ENCODE measurements at regions not wholly inside any gene's neighbourhood (a gene's known extent, or its start where the extent isn't known, plus 50 kb on each side); places are given as distances from the start of the nearest gene placed in this dataset.

- H3K4me3 Mint-ChIP-seq, result no peak overlapping the region
- no peak overlapping the region for H3K27ac ChIP-seq (ENCODE audit: low read depth in 1 of 2, low read length in 2 of 2)
- H3K4me3 ChIP-seq (replicated peaks in 1 of 3; ENCODE audit: low read depth in 2 of 3, low read length in 3 of 3), result no peak overlapping the region
- H3K27ac Mint-ChIP-seq, result no peak overlapping the region
- peaks cover 0 to 6% (median 3%) of the 10 kb centered on the region in 7 donors for H3K9me3 Mint-ChIP-seq
- no peaks in the 10 kb centered on the region for H3K36me3 ChIP-seq (replicated peaks in 1 of 2; ENCODE audit: control insufficient read depth in 1 of 2, insufficient read depth in 2 of 2, low read length in 2 of 2)
- H3K36me3 Mint-ChIP-seq, result no peaks in the 10 kb centered on the region
- no peaks in the 10 kb centered on the region for H3K4me1 Mint-ChIP-seq
- no peaks in the 10 kb centered on the region for H3K4me1 ChIP-seq (ENCODE audit: control insufficient read depth in 1 of 2, insufficient read depth in 2 of 2, low read length in 2 of 2)
- no peaks in the 10 kb centered on the region for H3K27me3 ChIP-seq (ENCODE audit: control insufficient read depth in 2 of 2, insufficient read depth in 2 of 2, low read length in 2 of 2)
- no peaks in the 10 kb centered on the region for H3K79me2 ChIP-seq (ENCODE audit: insufficient read depth, low read length)
- H3K9ac ChIP-seq (ENCODE audit: insufficient read depth, low read length, poor library complexity, severe bottlenecking), result no peak overlapping the region
- no peak for TF ChIP-seq CTCF (IDR thresholded peaks at IDR 0.05)
- H2AFZ ChIP-seq (ENCODE audit: insufficient read depth, low read depth, low read length, poor library complexity, severe bottlenecking), result no peak overlapping the region
- intact Hi-C loops (cut with micrococcal nuclease), result no loop called here
- WGBS (ENCODE audit: insufficient coverage), result no CpG with 5 or more reads among the region's 5 CpGs
- H3K9me3 ChIP-seq (replicated peaks in 1 of 2; ENCODE audit: control insufficient read depth in 1 of 2, insufficient read depth in 1 of 2, low read length in 2 of 2), result no peaks in the 10 kb centered on the region
- DNase-seq, result no peak
- H4K20me1 ChIP-seq (ENCODE audit: insufficient read depth, low read length), result no peaks in the 10 kb centered on the region
- no peak overlapping the region for H3K4me2 ChIP-seq (replicated peaks; ENCODE audit: extremely low read depth, low read length, poor library complexity, severe bottlenecking)
- peaks cover 0 to 1% (median 0%) of the 10 kb centered on the region in 3 donors for H3K27me3 Mint-ChIP-seq (ENCODE audit: low read depth in 3 of 3)
These were observed 423.6 kb upstream of the NEGR1 start for GRCh38 chr1:72705921-72706320.

GRCh38 chr1:72704841-72705477, 422.6 kb upstream of the NEGR1 start:
- Histone ChIP-seq H3K4me1 (ENCODE audit: control insufficient read depth in 1 of 2, insufficient read depth in 2 of 2, low read length in 2 of 2) (no peaks in the 10 kb centered on the region), H3K9me3 (replicated peaks in 1 of 2; ENCODE audit: control insufficient read depth in 1 of 2, insufficient read depth in 1 of 2, low read length in 2 of 2) (no peaks in the 10 kb centered on the region), H3K4me2 (replicated peaks; ENCODE audit: extremely low read depth, low read length, poor library complexity, severe bottlenecking) (no peak overlapping the region), H3K27me3 (ENCODE audit: control insufficient read depth in 2 of 2, insufficient read depth in 2 of 2, low read length in 2 of 2) (no peaks in the 10 kb centered on the region), H3K36me3 (replicated peaks in 1 of 2; ENCODE audit: control insufficient read depth in 1 of 2, insufficient read depth in 2 of 2, low read length in 2 of 2) (no peaks in the 10 kb centered on the region), H2AFZ (ENCODE audit: insufficient read depth, low read depth, low read length, poor library complexity, severe bottlenecking) (no peak overlapping the region), H4K20me1 (ENCODE audit: insufficient read depth, low read length) (no peaks in the 10 kb centered on the region), H3K4me3 (replicated peaks in 1 of 3; ENCODE audit: low read depth in 2 of 3, low read length in 3 of 3) (no peak overlapping the region), H3K9ac (ENCODE audit: insufficient read depth, low read length, poor library complexity, severe bottlenecking) (no peak overlapping the region), H3K79me2 (ENCODE audit: insufficient read depth, low read length) (no peaks in the 10 kb centered on the region), H3K27ac (ENCODE audit: low read depth in 1 of 2, low read length in 2 of 2) (no peak overlapping the region)
- H3K27me3 Mint-ChIP-seq (ENCODE audit: low read depth in 3 of 3), result no peaks in the 10 kb centered on the region
- H3K36me3 Mint-ChIP-seq, result no peaks in the 10 kb centered on the region
- no peaks in the 10 kb centered on the region for H3K4me1 Mint-ChIP-seq
- no CpG with 5 or more reads among the region's 3 CpGs for WGBS (ENCODE audit: insufficient coverage)
- intact Hi-C loops (cut with micrococcal nuclease), result no loop called here
- H3K4me3 Mint-ChIP-seq, result no peak overlapping the region
- no peak for DNase-seq
- peaks cover 0 to 6% (median 2%) of the 10 kb centered on the region in 7 donors for H3K9me3 Mint-ChIP-seq
- TF ChIP-seq CTCF (IDR thresholded peaks at IDR 0.05), result no peak
- H3K27ac Mint-ChIP-seq, result peak overlapping the region in 1 of 7 donors; percentile 7
